Activated B cell treated with CpG ODN at 0.5 μM for 24 hours (primary cell): ENCODE measurements at regions not wholly inside any gene's neighbourhood (a gene's known extent, or its start where the extent isn't known, plus 50 kb on each side); places are given as distances from the start of the nearest gene placed in this dataset.

Experiments
- ATAC-seq: fragments of 200-7000 bp; cut with Tn5 transposase; one replicate; pipeline ENCODE4 v1.10.0; 2021; ENCODE audit warnings: low read depth, mild to moderate bottlenecking, moderate library complexity
- CTCF ChIA-PET: fragments of 350-600 bp; sonication (Branson Sonifier 250); formaldehyde crosslinking; loops from one replicate; lab custom pipeline; 2021; ENCODE audit warnings: antibody characterized with exemption; lab: Charles Lee
- POLR2A ChIA-PET: fragments of 350-600 bp; sonication (Branson Sonifier 250); formaldehyde crosslinking; loops from one replicate; lab custom pipeline; 2021; ENCODE audit warnings: antibody characterized with exemption; lab: Charles Lee
- DNase-seq: peaks from one replicate; pipeline ENCODE4 v3.0.0; 2022
- H3K27ac Mint-ChIP-seq: one replicate; pipeline ENCODE4 v1.8.0; 2020; ENCODE audit warnings: mixed read lengths
- H3K27me3 Mint-ChIP-seq: one replicate; pipeline ENCODE4 v1.8.0; 2021; ENCODE audit warnings: mixed read lengths
- H3K36me3 Mint-ChIP-seq: one replicate; pipeline ENCODE4 v1.8.0; 2021; ENCODE audit warnings: low read depth, mixed read lengths
- H3K4me1 Mint-ChIP-seq: one replicate; pipeline ENCODE4 v1.8.0; 2021; ENCODE audit warnings: mixed read lengths
- H3K4me3 Mint-ChIP-seq: one replicate; pipeline ENCODE4 v1.8.0; 2020; ENCODE audit warnings: mild to moderate bottlenecking, mixed read lengths
- H3K9me3 Mint-ChIP-seq: one replicate; pipeline ENCODE4 v1.8.0; 2020; ENCODE audit warnings: mixed read lengths
- intact Hi-C: fragments of 100-400 bp; cut with micrococcal nuclease; formaldehyde crosslinking; loops from one replicate; pipeline ENCODE4 v1.15.1; 2024
- TF ChIP-seq, protein P1 (sequence below): fragments of 200-600 bp; IDR thresholded peaks from one replicate; pipeline ENCODE4 v1.8.0; 2022; ENCODE audit warnings: antibody characterized with exemption, mild to moderate bottlenecking

DNA sequence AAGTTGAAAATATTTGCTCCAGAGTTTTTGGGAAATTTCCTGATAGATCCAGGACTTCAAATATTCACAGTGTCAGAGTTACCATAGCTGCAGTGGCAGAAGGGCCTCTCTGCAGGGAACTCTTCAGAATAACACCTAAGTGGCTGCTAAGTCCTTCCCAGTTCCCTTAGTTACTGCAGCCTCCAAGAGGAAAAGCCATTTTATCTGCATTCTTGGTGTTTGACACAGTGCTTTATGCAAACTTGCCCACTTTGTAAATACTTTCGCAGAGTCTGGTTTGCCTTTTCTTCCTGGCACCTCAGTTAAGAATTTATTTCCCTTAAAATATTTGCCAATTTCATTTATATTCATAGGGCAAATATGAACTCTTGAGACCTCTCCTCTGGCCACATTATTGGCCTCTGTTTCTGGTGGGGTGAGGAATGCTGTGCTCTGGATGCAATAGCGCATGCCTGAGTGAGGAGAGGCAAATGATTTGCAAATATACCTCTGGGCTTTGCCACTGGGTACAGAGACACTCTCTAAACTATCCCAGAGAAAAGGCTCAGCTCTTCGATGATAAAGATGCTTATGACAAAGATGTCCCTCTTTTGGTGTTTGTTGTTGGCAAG lies 566.3 kb upstream of the NR3C2 start:
- CTCF ChIA-PET: no interaction called here

DNA sequence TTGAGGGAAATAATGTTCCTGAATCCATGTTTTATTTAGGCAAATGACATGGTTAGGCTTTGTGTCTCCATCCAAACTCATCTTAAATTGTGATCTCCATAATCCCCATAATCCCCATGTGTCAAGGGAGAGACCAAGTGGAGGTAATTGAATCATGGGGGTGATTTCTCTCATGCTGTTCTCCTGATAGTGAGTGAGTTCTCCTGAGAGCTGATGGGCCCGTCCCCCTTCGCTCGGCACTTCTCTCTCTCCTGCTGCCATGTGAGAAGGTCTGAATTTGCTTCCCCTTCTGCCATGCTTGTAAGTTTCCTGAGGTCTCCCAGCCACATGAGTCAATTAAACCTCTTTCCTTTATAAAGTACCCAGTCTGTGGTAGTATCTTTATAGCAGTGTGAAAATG lies 563.0 kb upstream of the NR3C2 start:
- no peaks in the 10 kb centered on the region for H3K36me3 Mint-ChIP-seq
- TF ChIP-seq, protein P1, sequence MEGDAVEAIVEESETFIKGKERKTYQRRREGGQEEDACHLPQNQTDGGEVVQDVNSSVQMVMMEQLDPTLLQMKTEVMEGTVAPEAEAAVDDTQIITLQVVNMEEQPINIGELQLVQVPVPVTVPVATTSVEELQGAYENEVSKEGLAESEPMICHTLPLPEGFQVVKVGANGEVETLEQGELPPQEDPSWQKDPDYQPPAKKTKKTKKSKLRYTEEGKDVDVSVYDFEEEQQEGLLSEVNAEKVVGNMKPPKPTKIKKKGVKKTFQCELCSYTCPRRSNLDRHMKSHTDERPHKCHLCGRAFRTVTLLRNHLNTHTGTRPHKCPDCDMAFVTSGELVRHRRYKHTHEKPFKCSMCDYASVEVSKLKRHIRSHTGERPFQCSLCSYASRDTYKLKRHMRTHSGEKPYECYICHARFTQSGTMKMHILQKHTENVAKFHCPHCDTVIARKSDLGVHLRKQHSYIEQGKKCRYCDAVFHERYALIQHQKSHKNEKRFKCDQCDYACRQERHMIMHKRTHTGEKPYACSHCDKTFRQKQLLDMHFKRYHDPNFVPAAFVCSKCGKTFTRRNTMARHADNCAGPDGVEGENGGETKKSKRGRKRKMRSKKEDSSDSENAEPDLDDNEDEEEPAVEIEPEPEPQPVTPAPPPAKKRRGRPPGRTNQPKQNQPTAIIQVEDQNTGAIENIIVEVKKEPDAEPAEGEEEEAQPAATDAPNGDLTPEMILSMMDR: no peak
- H3K27ac Mint-ChIP-seq: no peak overlapping the region
- H3K4me3 Mint-ChIP-seq: no peak overlapping the region
- ATAC-seq (no peak), DNase-seq (no peak)
- H3K9me3 Mint-ChIP-seq: no peaks in the 10 kb centered on the region
- intact Hi-C loops: no loop called here
- ChIA-PET POLR2A (no interaction called here), CTCF (no interaction called here)
- no peaks in the 10 kb centered on the region for H3K27me3 Mint-ChIP-seq
- H3K4me1 Mint-ChIP-seq: no peaks in the 10 kb centered on the region

More for the DNA sequence above, 566.3 kb upstream of the NR3C2 start:
- intact Hi-C loops: no loop called here
- Mint-ChIP-seq H3K4me3 (no peak overlapping the region), H3K27ac (no peak overlapping the region), H3K36me3 (no peaks in the 10 kb centered on the region), H3K27me3 (no peaks in the 10 kb centered on the region), H3K9me3 (peaks cover 3% of the 10 kb centered on the region), H3K4me1 (no peaks in the 10 kb centered on the region)
- TF ChIP-seq, protein P1: no peak
- POLR2A ChIA-PET: no interaction called here
- DNase-seq (no peak), ATAC-seq (no peak)

DNA sequence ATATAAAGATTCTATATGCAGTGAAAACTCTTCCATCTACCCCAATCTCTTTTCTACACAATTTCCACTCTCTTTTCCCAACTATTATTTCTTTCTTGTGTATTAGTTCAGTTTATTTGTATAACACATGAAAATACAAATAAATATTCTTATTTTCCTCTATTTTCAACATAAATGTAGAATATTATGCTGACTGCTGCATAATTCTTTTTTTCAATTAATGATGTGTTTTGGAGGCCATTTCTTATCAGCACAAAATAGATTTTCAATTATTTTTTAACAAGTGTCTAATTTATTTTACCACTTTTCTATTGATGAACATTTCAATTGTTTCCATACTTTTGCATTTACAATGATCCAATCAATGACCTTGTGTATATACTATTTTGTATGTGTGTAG lies 557.7 kb upstream of the NR3C2 start:
- ATAC-seq: no peak
- no peaks in the 10 kb centered on the region for H3K4me1 Mint-ChIP-seq
- H3K27me3 Mint-ChIP-seq: no peaks in the 10 kb centered on the region
- no peaks in the 10 kb centered on the region for H3K36me3 Mint-ChIP-seq
- H3K4me3 Mint-ChIP-seq: no peak overlapping the region
- intact Hi-C loops: no loop called here
- DNase-seq: no peak
- ChIA-PET POLR2A (no interaction called here), CTCF (no interaction called here)
- TF ChIP-seq, protein P1: no peak
- H3K9me3 Mint-ChIP-seq: no peaks in the 10 kb centered on the region
- no peak overlapping the region for H3K27ac Mint-ChIP-seq

DNA sequence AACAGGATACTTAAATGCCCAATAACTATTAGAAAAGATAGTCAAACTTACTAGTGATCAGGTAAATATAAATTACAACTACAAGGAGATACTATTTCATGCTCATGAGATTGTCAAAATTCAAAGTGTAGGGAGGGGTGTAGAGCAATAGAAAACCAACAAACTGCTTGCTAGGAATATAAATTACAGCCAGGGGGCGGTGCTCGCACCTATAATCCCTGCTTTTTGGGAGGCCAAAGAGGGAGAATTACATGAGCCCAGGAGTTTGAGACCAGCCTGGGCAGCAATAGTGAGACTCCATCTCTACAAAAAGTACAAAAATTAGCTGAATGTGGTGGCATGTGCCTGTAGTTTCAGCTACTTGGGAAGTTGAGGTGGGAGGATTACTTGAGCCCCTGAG lies 556.5 kb upstream of the NR3C2 start:
- Mint-ChIP-seq H3K27me3 (no peaks in the 10 kb centered on the region), H3K4me1 (no peaks in the 10 kb centered on the region), H3K4me3 (no peak overlapping the region), H3K9me3 (no peaks in the 10 kb centered on the region), H3K27ac (no peak overlapping the region), H3K36me3 (no peaks in the 10 kb centered on the region)
- intact Hi-C loops: no loop called here
- DNase-seq (no peak), ATAC-seq (no peak)
- TF ChIP-seq, protein P1: no peak
- CTCF ChIA-PET: no interaction called here
- POLR2A ChIA-PET: no interaction called here

DNA sequence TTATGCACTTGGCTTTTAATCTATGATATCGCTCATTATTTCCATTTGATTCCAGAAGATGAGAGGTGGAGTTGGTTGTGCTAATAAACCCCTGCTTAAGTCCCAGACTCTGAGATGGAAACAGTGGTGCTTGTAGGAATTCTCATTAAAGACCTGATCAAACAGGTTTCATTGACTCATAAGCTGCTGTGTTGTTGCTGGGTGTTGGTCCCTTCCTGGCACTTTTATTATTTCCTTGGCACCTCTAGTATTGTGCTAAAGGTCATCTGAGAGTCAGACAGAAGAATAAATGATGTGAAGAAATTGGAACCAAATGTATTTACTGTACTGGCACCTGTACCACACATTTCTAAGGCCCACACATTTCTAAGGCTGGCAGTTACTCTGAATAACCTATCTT lies 544.7 kb upstream of the NR3C2 start:
- ATAC-seq: no peak
- ChIA-PET POLR2A (no interaction called here), CTCF (no interaction called here)
- no peak for DNase-seq
- H3K4me3 Mint-ChIP-seq: no peak overlapping the region
- TF ChIP-seq, protein P1: no peak
- H3K4me1 Mint-ChIP-seq: peaks cover 3% of the 10 kb centered on the region
- H3K27ac Mint-ChIP-seq: no peak overlapping the region
- H3K27me3 Mint-ChIP-seq: no peaks in the 10 kb centered on the region
- peaks cover 5% of the 10 kb centered on the region for H3K9me3 Mint-ChIP-seq
- no peaks in the 10 kb centered on the region for H3K36me3 Mint-ChIP-seq
- intact Hi-C loops: no loop called here
